ENCODE measurements at regions not wholly inside any gene's neighbourhood (a gene's known extent, or its start where the extent isn't known, plus 50 kb on each side); places are given as distances from the start of the nearest gene placed in this dataset.

GRCh38 chr5:124512952-124513632 is 233.3 kb downstream of the ZNF608 start:
- H3K79me1 ChIP-seq (ENCODE audit: low read depth, low read length): no peaks in the 10 kb centered on the region
- peaks cover 0 to 3% (median 0%) of the 10 kb centered on the region in 4 experiments; a peak in 1 of 7 replicates for H3K4me1 ChIP-seq (replicated peaks in 1 of 4; ENCODE audit: control insufficient read depth in 3 of 4, insufficient read depth in 4 of 4, low read length in 3 of 4)
- H3K4ac ChIP-seq (replicated peaks; ENCODE audit: insufficient read length, low read depth, low read length): no peak overlapping the region
- no peak overlapping the region for H3K4me3 ChIP-seq (ENCODE audit: extremely low read depth in 1 of 4, insufficient read depth in 2 of 4, low read depth in 3 of 4, low read length in 4 of 4)
- ChIA-PET POLR2A (ENCODE audit: partially characterized antibody) (no interaction called here), CTCF (ENCODE audit: partially characterized antibody) (interaction anchor here (0.6 kb wide), 1 partner anchor 1391 kb away, joined by 3 read pairs; no protein-coding TSS in a partner anchor)
- FAIRE-seq (no peak), DNase-seq (ENCODE audit: low read depth in 1 of 2, low spot score in 2 of 2) (no peak)
- no peaks in the 10 kb centered on the region for H3K23me2 ChIP-seq (ENCODE audit: low read depth, low read length)
- H2BK120ac ChIP-seq (replicated peaks; ENCODE audit: low read depth, low read length): no peak overlapping the region
- WGBS, 2 experiments (ENCODE audit: extremely low coverage in 1 of 2, insufficient coverage in 1 of 2, insufficient read length in 1 of 2, insufficient replicate concordance in 2 of 2, low coverage in 1 of 2, low lambda C conversion rate in 2 of 2, missing lambda C conversion rate in 1 of 2): 92% methylated on average over 5 of the region's 5 CpGs; no CpG with 5 or more reads in 1 of the 2 experiments
- H4K8ac ChIP-seq (ENCODE audit: extremely low read depth, insufficient read depth, low read length): no peak overlapping the region
- H3K27me3 ChIP-seq (replicated peaks in 1 of 4; ENCODE audit: control insufficient read depth in 3 of 4, extremely low read depth in 1 of 4, insufficient read depth in 3 of 4, low read length in 3 of 4): no peaks in the 10 kb centered on the region
- no peak overlapping the region for H3K18ac ChIP-seq (ENCODE audit: extremely low read depth, low read length)
- H2BK5ac ChIP-seq (ENCODE audit: low read depth, low read length): no peak overlapping the region
- peak overlapping the region; percentile 22; the same call in 1 of the 2 replicates for H2BK15ac ChIP-seq (ENCODE audit: low read length)
- H3K79me2 ChIP-seq (ENCODE audit: control insufficient read depth in 1 of 2, insufficient read depth in 2 of 2, low read length in 2 of 2): no peaks in the 10 kb centered on the region
- no peak overlapping the region for H3K27ac ChIP-seq (ENCODE audit: low read depth, low read length)
- no peaks in the 10 kb centered on the region for H4K20me1 ChIP-seq (replicated peaks in 1 of 2; ENCODE audit: control insufficient read depth in 1 of 2, insufficient read depth in 2 of 2, low read length in 2 of 2)
- H3K14ac ChIP-seq (ENCODE audit: insufficient read length): no peak overlapping the region
- no peak overlapping the region for H2BK12ac ChIP-seq (ENCODE audit: low read depth, low read length)
- H2BK20ac ChIP-seq (ENCODE audit: low read length): no peak overlapping the region
- H3K9ac ChIP-seq (replicated peaks in 1 of 4; ENCODE audit: extremely low read depth in 1 of 4, low read depth in 3 of 4, low read length in 3 of 4): no peak overlapping the region
- H3K56ac ChIP-seq (replicated peaks; ENCODE audit: insufficient read length, low read depth, low read length): no peak overlapping the region
- no peak overlapping the region for H3K4me2 ChIP-seq (ENCODE audit: insufficient read depth in 1 of 2, low read depth in 2 of 2, low read length in 2 of 2)
- no peak overlapping the region for H3K23ac ChIP-seq (ENCODE audit: insufficient read length)
- H4K91ac ChIP-seq (replicated peaks; ENCODE audit: insufficient read length, low read length): no peak overlapping the region
- H4K5ac ChIP-seq (ENCODE audit: insufficient read length, low read depth, low read length): no peak overlapping the region
- no peaks in the 10 kb centered on the region; a peak in 1 of 8 replicates for H3K36me3 ChIP-seq (ENCODE audit: control insufficient read depth in 2 of 4, insufficient read depth in 4 of 4, low read length in 3 of 4)
- H2AK5ac ChIP-seq (ENCODE audit: low read depth, low read length): no peak overlapping the region
- H2AFZ ChIP-seq (ENCODE audit: low read length): no peak overlapping the region
- no peaks in the 10 kb centered on the region for H3K9me3 ChIP-seq (ENCODE audit: insufficient read depth in 2 of 2, low read depth in 1 of 2, low read length in 1 of 2)
- TF ChIP-seq CBX8 (IDR thresholded peaks at IDR 0.05; ENCODE audit: borderline replicate concordance, low read depth, low read length): no peak
- no peak for TF ChIP-seq EGR1 (IDR thresholded peaks at IDR 0.05; ENCODE audit: borderline replicate concordance, low read depth, low read length)
- TF ChIP-seq ATF2 (IDR thresholded peaks at IDR 0.05; ENCODE audit: low read length): no peak
- no peak for TF ChIP-seq POLR2A (IDR thresholded peaks at IDR 0.05; ENCODE audit: control extremely low read depth in 1 of 2, low read depth in 2 of 2, low read length in 2 of 2)

Data from H1 (cell line).